ENCODE measurements at regions not wholly inside any gene's neighbourhood (a gene's known extent, or its start where the extent isn't known, plus 50 kb on each side); places are given as distances from the start of the nearest gene placed in this dataset.

DNA sequence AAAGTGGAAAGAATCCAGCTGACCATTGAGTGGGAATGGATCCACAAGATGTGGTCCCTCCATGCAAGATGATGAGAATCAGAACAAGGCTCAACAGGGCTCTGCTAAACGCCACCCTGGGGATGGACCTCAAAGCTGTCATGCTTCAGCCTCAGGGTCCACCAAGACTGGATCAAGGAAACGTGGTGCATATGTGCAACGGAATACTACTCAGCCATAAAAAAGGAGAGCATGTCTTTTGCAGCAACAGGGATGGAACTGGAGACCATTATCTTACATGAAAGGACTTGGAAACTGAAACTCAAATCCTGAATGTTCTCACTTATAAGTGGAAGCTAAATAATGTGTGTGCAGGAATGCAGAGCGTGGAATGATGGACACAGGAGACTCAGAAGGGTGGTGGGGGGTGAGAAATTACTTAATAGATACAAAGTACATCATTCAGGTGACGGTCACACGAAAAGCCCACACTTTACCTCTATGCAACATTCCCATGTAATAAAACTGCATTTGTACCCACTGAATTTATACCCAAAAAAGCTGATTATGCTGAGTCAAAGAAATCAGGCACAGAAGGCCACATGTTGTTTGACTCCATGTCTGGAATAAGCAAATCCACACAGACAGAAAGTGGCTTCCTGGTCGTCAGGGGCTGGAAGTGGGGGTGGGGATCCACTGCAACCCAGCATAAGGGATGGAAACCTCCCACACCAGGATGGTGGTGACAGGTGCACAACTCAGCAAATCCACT, 116.1 kb downstream of the SHANK2 start:
- TF ChIP-seq, protein P1, sequence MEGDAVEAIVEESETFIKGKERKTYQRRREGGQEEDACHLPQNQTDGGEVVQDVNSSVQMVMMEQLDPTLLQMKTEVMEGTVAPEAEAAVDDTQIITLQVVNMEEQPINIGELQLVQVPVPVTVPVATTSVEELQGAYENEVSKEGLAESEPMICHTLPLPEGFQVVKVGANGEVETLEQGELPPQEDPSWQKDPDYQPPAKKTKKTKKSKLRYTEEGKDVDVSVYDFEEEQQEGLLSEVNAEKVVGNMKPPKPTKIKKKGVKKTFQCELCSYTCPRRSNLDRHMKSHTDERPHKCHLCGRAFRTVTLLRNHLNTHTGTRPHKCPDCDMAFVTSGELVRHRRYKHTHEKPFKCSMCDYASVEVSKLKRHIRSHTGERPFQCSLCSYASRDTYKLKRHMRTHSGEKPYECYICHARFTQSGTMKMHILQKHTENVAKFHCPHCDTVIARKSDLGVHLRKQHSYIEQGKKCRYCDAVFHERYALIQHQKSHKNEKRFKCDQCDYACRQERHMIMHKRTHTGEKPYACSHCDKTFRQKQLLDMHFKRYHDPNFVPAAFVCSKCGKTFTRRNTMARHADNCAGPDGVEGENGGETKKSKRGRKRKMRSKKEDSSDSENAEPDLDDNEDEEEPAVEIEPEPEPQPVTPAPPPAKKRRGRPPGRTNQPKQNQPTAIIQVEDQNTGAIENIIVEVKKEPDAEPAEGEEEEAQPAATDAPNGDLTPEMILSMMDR (IDR thresholded peaks at IDR 0.05) = no peak
- TF ChIP-seq, protein P2, sequence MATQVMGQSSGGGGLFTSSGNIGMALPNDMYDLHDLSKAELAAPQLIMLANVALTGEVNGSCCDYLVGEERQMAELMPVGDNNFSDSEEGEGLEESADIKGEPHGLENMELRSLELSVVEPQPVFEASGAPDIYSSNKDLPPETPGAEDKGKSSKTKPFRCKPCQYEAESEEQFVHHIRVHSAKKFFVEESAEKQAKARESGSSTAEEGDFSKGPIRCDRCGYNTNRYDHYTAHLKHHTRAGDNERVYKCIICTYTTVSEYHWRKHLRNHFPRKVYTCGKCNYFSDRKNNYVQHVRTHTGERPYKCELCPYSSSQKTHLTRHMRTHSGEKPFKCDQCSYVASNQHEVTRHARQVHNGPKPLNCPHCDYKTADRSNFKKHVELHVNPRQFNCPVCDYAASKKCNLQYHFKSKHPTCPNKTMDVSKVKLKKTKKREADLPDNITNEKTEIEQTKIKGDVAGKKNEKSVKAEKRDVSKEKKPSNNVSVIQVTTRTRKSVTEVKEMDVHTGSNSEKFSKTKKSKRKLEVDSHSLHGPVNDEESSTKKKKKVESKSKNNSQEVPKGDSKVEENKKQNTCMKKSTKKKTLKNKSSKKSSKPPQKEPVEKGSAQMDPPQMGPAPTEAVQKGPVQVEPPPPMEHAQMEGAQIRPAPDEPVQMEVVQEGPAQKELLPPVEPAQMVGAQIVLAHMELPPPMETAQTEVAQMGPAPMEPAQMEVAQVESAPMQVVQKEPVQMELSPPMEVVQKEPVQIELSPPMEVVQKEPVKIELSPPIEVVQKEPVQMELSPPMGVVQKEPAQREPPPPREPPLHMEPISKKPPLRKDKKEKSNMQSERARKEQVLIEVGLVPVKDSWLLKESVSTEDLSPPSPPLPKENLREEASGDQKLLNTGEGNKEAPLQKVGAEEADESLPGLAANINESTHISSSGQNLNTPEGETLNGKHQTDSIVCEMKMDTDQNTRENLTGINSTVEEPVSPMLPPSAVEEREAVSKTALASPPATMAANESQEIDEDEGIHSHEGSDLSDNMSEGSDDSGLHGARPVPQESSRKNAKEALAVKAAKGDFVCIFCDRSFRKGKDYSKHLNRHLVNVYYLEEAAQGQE (IDR thresholded peaks at IDR 0.05; ENCODE audit: insufficient read depth in 1 of 2, low read depth in 2 of 2, low read length in 1 of 2) = no peak
